Body of pancreas (tissue), 4 donors: ENCODE measurements at regions not wholly inside any gene's neighbourhood (a gene's known extent, or its start where the extent isn't known, plus 50 kb on each side); places are given as distances from the start of the nearest gene placed in this dataset.

Experiments used
- ATAC-seq: fragments of 150-250 bp; one replicate; pipeline ENCODE4 v1.9.1; 2016
- DNase-seq, 4 donors: peaks; one replicate each; pipeline ENCODE4 v3.0.0-alpha.2; 2019
- H3K27ac ChIP-seq, 4 donors: fragments of 200-600 bp; sonication (generic); 1 replicate in 3 of 4; 2 replicates in 1 of 4; pipeline versions ENCODE4 v1.5.1 to v1.6.1; 2016 to 2019; ENCODE audit warnings: mild to moderate bottlenecking in 1 of 4, mixed read lengths in 1 of 4, moderate library complexity in 1 of 4
- H3K27me3 ChIP-seq, 2 donors: fragments of 200-600 bp; sonication (generic); one replicate each; pipeline ENCODE4 v1.6.0; 2016; ENCODE audit warnings: mild to moderate bottlenecking in 1 of 2
- H3K36me3 ChIP-seq, 2 donors: fragments of 200-600 bp; sonication (generic); replicated peaks in 1 of 2; 2 replicates each; pipeline ENCODE4 v1.5.1; 2016; ENCODE audit warnings: low read depth in 2 of 2; ENCODE audit not compliant: insufficient read depth in 1 of 2
- H3K4me1 ChIP-seq: fragments of 200-600 bp; sonication (generic); one replicate; pipeline ENCODE4 v1.6.0; 2016
- H3K4me3 ChIP-seq, 2 donors: fragments of 200-600 bp; sonication (generic); 1 replicate in 1 of 2; 2 replicates in 1 of 2; pipeline ENCODE4 v1.5.1; 2016 to 2019
- H3K9me3 ChIP-seq, 3 donors: fragments of 200-600 bp; sonication (generic); 1 replicate in 2 of 3; 2 replicates in 1 of 3; pipeline ENCODE4 v1.5.1; 2016
- CTCF ChIP-seq, 7 experiments: fragments of 450-650 bp in 4 of 7; fragments of 200-600 bp in 3 of 7; sonication (generic) in 3 of 7; IDR thresholded peaks; one replicate each; pipeline ENCODE4 v1.5.1; 2016 to 2019; ENCODE audit warnings: antibody characterized with exemption in 7 of 7
- POLR2A ChIP-seq, 3 donors: fragments of 450-650 bp; IDR thresholded peaks; one replicate each; pipeline ENCODE4 v1.6.1; 2016; ENCODE audit warnings: antibody characterized with exemption in 3 of 3, mild to moderate bottlenecking in 2 of 3
- WGBS, 2 donors: methylation state at CpG; one replicate each; pipeline ENCODE4 v1.1.5; 2017; 5-methylcytosine and 5-hydroxymethylcytosine counted together
- intact Hi-C: fragments of 100-400 bp; cut with DNase I; formaldehyde crosslinking; loops from one replicate; pipeline ENCODE4 v1.15.1; 2023

- H3K9me3 ChIP-seq = no peaks in the 10 kb centered on the region
- no peaks in the 10 kb centered on the region for H3K27me3 ChIP-seq
- DNase-seq (peak; percentile 29 to 67 (median 43)), ATAC-seq (peak; percentile 68)
- intact Hi-C loops = no loop called here
- H3K27ac ChIP-seq = no peak overlapping the region
- no peak for TF ChIP-seq POLR2A (IDR thresholded peaks at IDR 0.05)
- TF ChIP-seq CTCF (IDR thresholded peaks at IDR 0.05) = no peak
- 44 to 50% methylated on average over 12 to 15 of the region's 15 CpGs for WGBS, 2 donors
- no peaks in the 10 kb centered on the region for H3K36me3 ChIP-seq
- H3K4me1 ChIP-seq = no peaks in the 10 kb centered on the region
- no peak overlapping the region for H3K4me3 ChIP-seq
These were observed 53.3 kb upstream of the AMOTL2 start for GRCh38 chr3:134427400-134428111.

GRCh38 chr3:134426660-134427181, 52.5 kb upstream of the AMOTL2 start:
- Histone ChIP-seq H3K4me1 (no peaks in the 10 kb centered on the region), H3K27ac (no peak overlapping the region), H3K9me3 (no peaks in the 10 kb centered on the region), H3K36me3 (no peaks in the 10 kb centered on the region), H3K27me3 (no peaks in the 10 kb centered on the region), H3K4me3 (no peak overlapping the region)
- peak in 1 of 4 donors; percentile 27 for DNase-seq
- TF ChIP-seq CTCF (IDR thresholded peaks at IDR 0.05) = no peak
- TF ChIP-seq POLR2A (IDR thresholded peaks at IDR 0.05) = no peak
- no peak for ATAC-seq
- 83 to 90% methylated on average over 7 to 9 of the region's 9 CpGs for WGBS, 2 donors
- intact Hi-C loops = no loop called here

DNA sequence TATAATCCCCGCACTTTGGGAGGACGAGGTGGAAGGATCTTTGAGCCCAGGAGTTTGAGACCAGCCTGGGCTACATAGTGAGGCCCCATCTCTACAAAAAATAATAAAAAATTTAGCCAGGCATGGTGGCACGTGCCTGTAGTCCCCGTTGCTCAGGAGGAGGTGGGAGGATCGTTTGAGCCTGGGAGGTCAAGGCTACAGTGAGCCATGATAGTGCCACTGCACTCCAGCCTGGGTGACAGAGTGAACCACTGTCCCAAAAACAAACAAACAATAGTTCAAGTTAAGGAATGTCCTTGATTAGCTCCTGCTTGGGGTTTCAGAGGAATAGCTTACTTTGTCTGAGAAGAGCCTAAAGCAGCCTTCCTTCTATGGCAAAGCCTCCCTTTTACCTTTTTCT, 51.7 kb upstream of the AMOTL2 start:
- DNase-seq = no peak
- no peaks in the 10 kb centered on the region for H3K4me1 ChIP-seq
- H3K36me3 ChIP-seq = no peaks in the 10 kb centered on the region
- ATAC-seq = no peak
- H3K27ac ChIP-seq = no peak overlapping the region
- no peaks in the 10 kb centered on the region for H3K9me3 ChIP-seq
- no peaks in the 10 kb centered on the region for H3K27me3 ChIP-seq
- no peak overlapping the region for H3K4me3 ChIP-seq
- WGBS, 2 donors = 75 to 77% methylated on average over 5 of the region's 5 CpGs
- intact Hi-C loops = no loop called here
- no peak for TF ChIP-seq POLR2A (IDR thresholded peaks at IDR 0.05)
- TF ChIP-seq CTCF (IDR thresholded peaks at IDR 0.05) = no peak
